Activated CD4-positive, alpha-beta T cell treated with anti-CD3 and anti-CD28 coated beads, Interleukin-2, amount 50 U/mL, for 48 hours (primary cell): ENCODE measurements at regions not wholly inside any gene's neighbourhood (a gene's known extent, or its start where the extent isn't known, plus 50 kb on each side); places are given as distances from the start of the nearest gene placed in this dataset.

Experiments
- DNase-seq, 2 experiments: peaks; one replicate each; pipeline ENCODE4 v3.0.0-alpha.2; 2020

GRCh38 chr12:75974323-75975187 is 57.0 kb downstream of the PHLDA1 start:
- DNase-seq = no peak

GRCh38 chr12:75971253-75971652 is 60.3 kb downstream of the PHLDA1 start:
- no peak for DNase-seq

DNA sequence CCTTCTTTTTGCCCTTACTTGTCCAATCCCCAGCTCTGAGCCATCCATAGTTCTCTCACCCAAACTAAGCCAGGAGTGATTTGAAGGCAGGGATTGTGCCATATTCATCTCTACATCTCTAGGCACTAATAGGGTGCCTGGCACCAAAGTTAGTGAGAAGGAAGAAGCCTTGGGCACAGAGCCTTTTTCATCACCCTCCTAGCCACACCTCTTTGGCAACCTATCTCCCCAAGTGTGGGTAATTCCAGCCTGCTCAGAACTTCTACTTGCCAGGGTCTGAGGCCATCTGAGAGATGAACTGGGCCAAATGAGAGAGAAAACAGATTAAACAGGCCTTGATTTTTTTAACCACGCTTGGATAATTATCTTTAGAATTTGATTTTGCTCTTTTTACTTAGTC is 61.3 kb downstream of the PHLDA1 start:
- DNase-seq = no peak

GRCh38 chr12:75969768-75970167 is 61.8 kb downstream of the PHLDA1 start:
- DNase-seq = no peak

DNA sequence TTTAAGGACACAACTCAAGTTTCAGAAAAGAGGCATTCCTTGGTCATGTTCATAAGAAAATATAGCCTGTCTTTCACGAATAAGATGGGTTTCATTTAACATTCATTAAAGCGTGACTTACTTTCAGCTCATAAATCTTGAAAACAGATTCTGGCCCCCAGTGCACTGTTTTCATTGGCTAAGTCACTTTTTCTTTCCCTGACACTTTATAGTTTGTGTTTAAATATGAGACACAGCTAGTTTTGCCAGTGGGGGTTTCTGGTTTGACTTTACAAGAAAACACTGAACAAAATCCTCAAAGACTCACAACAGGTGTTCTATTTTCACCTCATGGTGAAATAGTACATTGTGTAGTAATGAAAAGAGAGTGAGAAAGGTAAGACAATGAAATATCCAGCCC is 65.9 kb downstream of the PHLDA1 start:
- no peak for DNase-seq

GRCh38 chr12:75964150-75964549 is 67.4 kb downstream of the PHLDA1 start:
- DNase-seq = no peak

DNA sequence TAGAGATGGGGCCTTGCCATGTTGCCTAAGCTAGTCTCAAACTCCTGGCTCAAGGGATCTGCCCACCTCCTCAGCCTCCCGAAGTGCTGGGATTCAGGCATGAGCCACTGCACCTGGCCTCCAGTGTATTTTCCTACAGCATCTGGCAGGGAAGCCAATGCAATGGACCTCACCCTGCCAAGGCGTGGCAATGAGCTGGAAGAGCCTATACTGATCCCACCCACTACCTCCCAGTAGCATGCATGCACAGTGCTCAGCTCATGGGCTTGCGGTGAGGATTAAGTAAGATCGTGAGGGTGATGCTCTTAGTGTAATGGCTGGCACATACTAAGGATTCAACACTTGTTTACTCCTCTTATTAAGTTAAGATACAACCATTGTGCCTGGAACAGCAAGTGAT is 69.7 kb downstream of the PHLDA1 start:
- no peak for DNase-seq

GRCh38 chr12:75960954-75961661 is 70.5 kb downstream of the PHLDA1 start:
- no peak for DNase-seq

DNA sequence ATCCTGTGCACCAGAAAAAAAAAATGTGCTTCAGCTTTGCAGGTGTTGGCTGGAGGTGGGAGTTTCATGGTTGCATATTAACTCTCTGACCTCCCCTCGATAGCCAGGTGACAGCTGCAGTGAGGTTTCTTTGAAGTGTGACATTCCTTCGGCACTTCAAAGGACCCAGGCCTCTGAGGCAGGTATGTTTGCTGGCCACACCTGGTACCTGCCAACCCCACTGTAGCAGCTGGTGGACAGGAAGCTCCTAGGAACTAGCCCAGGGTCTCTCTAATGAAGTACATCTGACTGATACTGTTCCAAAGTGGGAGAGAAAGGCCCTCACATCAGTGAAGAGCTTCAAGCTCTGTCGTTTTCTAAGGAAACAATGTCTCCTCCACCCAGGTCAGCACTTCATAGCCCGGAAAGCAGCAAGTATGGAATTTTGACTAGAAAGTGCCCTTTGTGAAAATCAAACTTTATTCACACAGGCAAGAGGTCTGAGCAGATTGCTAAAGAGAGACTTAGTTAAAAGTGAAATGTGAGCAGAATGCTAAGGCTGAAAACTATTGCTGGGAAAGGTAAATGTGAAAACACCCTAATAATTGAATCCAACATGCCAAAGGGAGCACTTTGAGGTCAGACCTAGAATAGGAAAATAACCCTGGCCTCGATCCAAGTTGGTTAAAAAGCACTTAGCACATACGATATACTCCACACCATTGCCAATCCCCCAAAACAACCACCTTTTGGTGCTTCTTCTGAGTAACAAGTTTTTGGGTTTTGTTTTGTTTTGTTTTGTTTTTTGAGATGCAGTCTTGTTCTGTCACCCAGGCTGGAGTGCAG is 71.3 kb downstream of the PHLDA1 start:
- DNase-seq = no peak

DNA sequence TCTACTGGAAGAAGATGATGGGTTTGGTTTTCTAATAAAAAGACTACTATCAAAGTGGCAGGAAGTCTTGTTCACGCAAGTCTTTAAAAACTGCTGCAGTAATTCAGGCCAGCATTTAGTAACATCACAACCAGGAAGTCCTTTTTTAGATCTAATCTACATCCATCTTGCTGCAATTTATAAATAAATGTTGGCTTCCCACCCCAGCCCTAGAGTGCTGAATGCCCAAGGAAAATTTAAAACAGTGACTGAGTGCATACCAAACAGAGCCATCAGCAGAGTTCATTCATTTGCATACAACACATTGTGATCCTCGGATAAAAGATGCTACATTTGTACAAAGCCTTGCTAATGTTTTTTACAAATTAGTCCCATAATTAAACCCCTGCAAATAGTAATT is 72.1 kb downstream of the PHLDA1 start:
- no peak for DNase-seq

GRCh38 chr12:75959060-75959459 is 72.5 kb downstream of the PHLDA1 start:
- DNase-seq = no peak

- no peak for DNase-seq
Measured at GRCh38 chr12:75955251-75955650, 76.3 kb downstream of the PHLDA1 start.

DNA sequence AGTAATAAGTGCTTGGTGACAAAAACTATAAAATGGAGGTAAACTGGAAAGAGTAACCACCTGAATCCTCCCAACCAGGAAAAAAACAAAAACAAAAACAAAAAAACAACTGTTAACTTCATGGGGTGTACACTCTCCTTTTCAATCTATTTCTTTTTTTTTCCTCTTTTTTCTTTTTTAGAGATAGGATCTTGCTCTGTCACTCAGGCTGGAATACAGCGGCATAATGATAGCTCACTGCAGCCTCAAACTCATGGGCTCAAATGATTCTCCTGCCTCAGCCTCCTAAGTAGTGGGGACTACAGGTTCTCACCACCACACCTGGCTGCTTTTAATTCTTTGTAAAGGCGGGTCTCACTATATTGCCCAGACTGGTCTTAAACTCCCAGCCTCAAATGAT is 76.8 kb downstream of the PHLDA1 start:
- no peak for DNase-seq

DNA sequence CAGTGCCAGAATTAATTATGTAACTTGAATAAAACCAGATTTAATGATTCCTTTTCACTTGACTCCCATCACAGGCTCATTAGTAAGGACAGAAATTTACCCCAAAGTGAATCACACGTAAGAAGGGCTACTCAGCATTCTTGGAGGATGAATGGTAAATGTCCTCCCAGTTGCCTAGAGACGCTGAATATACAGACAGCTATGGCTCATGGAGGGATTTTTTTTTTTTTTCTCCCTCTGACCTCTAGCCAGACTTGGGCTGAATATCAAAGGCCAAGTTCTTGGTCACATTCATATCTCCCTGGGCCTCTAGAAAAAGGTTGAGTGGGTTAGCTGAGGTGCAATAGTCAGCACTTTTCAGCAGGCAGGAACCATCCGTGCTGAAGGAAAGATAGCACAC is 77.5 kb downstream of the PHLDA1 start:
- no peak for DNase-seq

DNA sequence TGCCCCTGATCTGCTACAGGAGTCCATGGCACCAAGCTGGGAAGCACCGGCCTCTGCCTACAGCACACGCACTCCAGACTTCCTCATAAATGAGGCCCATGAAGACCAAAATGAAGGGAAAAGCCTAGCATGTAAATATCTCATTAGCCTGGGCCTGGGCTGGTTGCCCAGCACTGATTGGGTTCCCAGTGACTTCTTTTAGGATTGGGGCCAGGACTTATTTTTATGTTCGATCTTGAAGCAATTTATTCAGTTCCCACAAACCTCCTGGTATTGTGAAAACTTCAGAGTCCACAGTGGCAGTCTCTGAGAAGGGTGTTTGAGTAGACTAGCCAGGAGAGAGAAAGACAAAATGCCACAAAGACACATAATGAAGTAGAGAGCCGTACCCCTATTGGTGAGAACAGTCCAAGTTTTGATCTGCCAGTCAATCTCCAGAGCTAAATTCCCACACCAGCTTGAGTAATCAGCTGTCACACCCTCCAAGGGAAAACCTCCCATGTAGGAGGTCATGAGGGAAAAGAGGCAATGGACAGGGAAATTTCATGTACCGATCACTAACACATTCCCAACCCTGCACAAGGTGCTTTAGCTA is 78.2 kb downstream of the PHLDA1 start:
- DNase-seq = no peak

DNA sequence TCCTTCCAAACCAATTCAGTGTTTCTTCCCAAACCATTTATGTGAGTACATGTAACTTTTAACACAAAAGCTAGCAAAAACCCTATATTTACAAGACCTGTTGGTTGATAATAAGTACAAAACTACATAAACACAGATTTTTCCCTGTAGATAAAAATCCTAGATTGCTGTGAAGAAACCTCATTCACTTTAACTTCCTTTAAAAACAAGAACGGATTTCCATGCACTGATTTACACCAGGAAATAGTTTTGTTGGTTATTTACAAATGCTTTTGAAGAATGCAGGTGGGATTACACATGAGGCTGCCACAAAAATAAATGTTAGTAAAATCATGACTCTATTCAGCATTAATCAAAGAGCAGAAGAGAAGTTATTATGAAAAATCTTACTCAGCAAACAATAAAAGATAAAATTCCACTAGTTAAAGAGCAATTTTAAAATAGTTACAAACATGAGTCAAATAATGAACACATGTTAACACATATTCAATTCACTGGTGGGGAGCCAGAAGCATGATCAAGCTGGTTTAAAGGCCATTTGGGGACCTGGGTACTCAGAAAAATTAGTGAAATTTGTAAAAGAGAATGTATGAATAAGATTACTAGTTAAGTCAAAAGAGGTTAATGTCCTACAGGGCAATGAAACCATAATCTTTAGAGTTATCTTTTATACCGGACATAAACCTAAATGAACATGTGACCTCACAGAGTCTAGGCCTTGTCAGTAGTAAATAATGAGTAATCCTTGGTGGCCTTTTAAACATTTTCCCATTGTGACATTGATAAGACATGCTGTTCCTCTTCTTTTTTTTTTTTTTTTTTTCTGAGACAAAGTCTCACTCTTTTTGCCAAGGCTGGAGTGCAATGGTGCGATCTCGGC is 79.9 kb downstream of the PHLDA1 start:
- DNase-seq = no peak

DNA sequence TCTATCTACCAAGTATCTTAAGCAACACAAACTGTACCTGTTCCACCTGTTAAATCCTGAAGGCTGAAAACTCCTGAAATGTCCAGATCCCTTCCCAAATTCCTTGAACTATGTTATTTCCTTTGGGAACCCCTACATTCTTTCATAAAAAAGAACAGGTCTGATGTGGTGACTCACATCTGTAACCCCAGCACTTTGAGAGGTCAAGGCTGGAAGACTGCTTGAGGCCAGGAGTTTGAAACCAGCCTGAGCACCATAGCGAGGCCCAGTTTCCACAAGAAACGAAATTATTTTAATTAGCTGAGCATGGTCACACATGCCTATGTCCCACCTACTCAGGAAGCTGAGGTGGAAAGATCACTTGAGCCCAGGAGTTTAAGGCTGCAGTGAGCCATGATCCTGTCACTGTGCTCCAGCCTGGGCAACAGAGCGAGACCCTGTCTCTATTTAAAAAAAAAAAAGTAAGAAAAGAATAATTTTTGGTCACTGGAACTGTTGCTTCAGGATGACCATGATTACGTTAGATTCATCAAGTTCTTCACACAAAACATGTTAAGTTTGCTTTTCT is 84.3 kb downstream of the PHLDA1 start:
- DNase-seq = no peak

DNA sequence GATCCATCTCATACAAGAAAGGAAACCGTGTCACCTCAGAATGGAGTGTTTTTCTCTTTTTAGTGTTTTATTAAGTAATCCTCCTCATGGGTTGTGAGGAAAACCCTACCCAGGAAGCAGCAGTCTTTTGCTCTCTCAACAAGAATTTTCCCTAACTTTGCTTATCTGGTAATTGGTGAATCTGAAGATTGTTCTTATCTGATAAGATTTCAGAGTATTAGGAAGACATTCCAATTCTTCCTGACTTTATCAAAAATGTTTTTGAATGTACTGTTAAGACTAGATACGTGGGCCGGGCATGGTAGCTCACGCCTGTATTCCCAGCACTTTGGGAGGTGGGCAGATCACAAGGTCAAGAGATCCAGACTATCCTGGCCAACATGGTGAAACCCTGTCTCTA is 86.0 kb downstream of the PHLDA1 start:
- DNase-seq = no peak

GRCh38 chr12:75944905-75945432 is 86.6 kb downstream of the PHLDA1 start:
- no peak for DNase-seq

DNA sequence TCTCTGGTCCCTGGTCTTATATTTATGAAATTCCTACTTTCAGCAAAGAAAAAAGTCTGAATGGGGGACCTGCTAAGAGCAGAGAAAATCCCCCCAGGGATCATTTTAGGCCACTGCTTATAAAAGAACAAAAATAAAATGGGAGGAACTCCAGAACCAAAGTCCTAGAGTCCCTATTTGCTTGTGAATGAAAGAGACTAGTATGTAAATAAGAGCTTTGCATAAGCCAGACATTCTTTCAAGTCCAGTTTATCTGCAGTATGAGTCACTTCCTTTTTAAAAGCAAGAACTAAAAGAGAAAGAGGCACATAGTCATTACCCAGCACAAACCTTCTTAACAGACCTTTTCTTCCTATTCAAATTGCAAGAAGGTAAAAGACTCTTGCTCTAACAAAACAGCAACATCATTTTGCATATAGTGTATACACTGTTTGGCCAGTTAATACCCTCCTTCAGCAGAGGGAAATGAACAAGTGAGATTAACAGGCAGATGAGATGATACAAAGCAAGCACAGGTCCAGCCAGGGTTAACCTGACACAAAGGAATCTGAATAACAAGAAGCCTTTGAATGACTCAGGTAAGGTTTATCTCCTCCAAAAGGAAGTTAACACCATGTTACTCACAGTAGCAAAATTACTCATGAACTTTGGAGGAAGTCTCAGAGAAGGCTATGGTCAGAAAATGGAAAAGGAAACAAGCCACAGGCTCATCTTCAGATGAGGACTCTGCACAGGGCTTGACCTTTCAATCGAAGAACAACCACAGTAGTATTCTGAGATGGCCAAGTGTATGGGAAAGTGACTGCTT is 87.3 kb downstream of the PHLDA1 start:
- DNase-seq = peak in 1 of 2 experiments; percentile 28

GRCh38 chr12:75943730-75944096 is 87.9 kb downstream of the PHLDA1 start:
- DNase-seq = no peak
